Sciatic nerve (tissue), 2 donors: ENCODE measurements at regions not wholly inside any gene's neighbourhood (a gene's known extent, or its start where the extent isn't known, plus 50 kb on each side); places are given as distances from the start of the nearest gene placed in this dataset.

Experiments used
- ATAC-seq: fragments of 200-7000 bp; cut with Tn5 transposase; one replicate; pipeline ENCODE4 v1.9.1; 2020; ENCODE audit warnings: mild to moderate bottlenecking, moderate library complexity
- DNase-seq: peaks from one replicate; pipeline ENCODE4 v3.0.0-alpha.2; 2020; ENCODE audit warnings: low spot score
- intact Hi-C: fragments of 100-400 bp; cut with DNase I; formaldehyde crosslinking; loops from one replicate; pipeline ENCODE4 v1.14.2; 2022
- donor health status: DM: no; HTN: no; CAD: no.
- donor health status: DM: no; HTN: no; CAD: no.

DNA sequence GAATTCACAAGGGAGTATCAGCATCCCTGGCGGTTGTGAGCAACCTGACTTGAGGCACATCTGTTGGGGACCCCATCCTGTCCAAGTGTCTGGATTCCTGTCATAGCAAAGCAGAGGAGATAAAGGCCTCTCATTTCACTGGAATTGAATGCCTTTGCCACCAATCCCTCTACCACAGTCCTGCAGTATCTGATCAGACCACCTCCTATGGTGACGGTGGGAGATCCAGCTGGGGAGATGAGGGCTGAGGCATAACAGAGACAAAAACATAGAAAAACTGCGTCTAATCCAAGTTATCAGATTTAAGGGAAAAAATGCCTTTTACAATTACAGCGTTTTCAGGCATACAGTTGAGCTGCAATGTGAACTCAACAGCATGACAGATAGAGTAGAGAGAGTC is 160.7 kb upstream of the TRPC7 start:
- ATAC-seq (no peak), DNase-seq (no peak)
- intact Hi-C loops, result no loop called here

DNA sequence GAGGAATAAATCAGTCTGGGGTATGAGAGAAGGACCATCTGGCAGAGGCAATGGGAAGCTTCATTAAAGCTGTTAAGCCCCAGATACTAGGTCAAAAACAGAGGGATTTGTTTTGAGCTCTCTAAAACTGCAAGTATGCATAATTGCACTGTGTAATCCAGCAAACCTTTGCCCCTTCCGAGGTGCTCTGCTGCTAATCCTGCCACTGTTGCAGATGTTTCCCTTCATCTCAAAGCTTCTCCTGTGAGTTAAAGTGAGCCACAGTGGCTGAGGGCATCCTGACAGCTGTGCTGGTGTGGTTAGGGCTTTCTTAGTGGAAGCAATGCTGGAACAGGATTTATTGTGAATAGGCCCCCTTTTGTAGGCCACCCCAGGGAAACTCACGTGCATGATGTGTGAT is 160.3 kb upstream of the TRPC7 start:
- DNase-seq (no peak), ATAC-seq (no peak)
- intact Hi-C loops, result no loop called here

DNA sequence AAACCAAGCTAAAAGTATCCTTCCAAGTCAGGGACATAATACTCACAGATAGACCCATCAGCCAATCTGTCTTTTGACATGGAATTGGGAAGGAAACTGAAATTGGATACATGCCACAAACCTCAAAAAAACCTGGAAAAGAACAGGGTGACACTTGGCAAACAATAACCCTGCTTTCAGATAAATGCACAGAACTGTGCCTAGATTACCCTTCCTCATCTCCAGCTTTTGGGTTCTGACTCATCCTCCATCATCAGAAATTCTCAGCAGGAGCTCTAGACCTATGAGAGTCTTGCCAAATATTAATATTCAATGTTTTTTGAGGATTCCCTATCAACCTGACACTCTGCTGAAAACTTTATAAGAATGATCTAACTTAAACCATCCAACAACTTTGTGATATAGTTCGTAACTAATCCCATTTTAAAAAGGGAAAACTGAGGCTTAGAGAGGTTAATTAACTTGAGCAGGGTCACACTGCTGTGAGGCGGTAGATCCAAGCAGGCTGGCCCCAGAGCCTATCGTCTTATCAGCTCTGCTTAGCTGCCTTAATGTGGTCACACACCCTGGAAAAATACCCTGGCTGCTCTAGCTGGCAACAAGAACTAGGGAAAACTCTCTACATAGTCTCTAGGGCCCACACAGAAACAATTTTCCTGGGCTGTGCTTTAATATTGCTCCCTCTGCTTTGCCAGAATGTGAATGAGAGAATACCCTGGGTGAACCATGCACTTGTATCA is 157.0 kb upstream of the TRPC7 start:
- intact Hi-C loops, result no loop called here
- DNase-seq (no peak), ATAC-seq (peak; percentile 48)

DNA sequence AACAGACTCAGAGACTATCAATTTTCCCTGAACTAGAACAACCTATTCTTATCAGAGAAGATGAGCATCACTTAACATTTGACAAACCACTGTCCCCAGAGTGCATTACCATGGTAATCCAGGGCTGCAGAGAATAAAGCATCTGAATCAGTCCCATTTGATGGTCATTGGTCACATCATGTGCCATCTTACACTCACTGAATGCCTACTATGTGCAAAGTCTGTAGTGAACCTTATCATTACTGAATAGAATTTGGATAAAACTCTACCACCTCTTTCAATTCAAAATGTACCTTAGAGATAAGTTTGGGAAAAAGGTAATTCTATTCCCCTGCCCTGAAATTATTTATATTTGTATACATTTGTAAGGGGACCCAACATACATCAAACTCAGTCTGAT is 156.4 kb upstream of the TRPC7 start:
- ATAC-seq, result no peak
- intact Hi-C loops, result no loop called here
- DNase-seq, result no peak

DNA sequence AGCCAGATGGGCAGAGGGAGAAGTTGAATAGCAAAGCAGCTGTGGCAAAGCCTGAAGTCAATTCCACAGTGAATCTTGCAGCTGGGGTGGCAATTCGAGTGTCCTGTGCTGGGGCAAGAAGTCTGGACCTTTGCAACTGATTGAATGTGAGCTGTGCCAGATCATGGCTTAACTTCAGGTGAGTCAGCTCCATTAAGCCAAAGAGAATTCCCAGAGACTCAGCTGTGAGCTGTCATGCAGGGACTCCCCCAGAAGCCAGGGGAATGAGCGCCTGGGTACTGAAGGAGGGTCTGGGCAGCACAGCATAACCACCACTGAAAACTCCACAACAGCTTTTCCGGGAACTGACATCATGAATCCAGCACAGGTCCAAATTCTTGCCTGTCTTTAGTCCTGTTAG is 153.5 kb upstream of the TRPC7 start:
- no peak for ATAC-seq
- DNase-seq, result no peak
- intact Hi-C loops, result no loop called here

DNA sequence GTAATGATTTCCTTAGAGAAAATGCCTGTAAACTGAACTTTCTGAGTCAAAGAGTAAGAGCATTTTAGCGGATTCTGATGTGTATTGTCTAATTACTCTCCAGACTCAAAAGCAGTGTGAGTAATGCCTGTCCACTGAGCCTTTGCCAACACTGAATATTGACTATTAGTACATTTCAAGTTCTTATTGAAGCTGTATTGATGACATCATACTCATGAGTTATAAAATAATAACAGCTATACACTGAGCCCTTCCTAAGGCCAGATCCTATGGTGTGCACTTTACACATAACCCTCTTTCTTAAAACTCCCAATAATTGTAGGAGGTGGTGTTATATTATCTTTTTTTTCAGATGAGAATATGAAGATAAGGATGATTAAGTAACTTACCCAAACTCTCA is 152.8 kb upstream of the TRPC7 start:
- no peak for DNase-seq
- intact Hi-C loops, result no loop called here
- ATAC-seq, result no peak

DNA sequence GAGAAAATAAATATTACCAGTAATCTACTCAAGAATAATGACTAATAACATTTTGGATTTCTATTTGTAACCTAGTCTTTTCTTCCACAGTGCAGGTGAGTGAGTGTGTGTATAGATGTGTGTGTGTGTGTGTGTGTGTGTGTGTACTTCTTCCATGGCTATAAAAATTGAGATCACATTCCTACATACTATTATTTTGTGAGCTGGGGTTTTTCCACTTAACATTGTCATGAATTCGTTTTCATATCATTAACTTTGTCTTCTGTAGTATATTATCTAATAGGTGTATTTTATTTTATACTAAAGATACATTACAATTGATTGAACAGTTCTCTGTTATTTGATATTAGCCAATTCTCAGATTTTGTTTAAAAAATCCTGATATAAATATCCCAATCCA is 152.4 kb upstream of the TRPC7 start:
- no peak for ATAC-seq
- no peak for DNase-seq
- intact Hi-C loops, result no loop called here

DNA sequence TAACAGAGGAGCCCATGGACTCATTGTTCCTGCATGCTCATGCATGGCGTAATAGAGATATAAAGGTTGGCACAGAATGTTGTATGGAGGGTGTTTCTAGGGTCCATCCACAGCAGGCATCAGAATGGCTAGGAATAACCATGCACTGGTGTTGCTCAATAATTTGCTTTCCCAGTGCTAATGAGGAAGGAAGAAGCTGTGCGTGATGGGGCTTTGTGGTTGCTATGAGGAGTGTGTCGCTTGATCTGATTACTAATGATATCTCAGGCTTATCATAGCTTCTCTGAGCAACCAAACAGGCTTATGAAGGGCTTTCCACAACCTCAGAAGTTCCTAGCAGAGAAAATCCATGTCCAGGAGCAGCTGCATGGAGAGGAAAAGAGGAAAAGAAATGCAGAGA is 151.3 kb upstream of the TRPC7 start:
- intact Hi-C loops, result no loop called here
- ATAC-seq, result no peak
- no peak for DNase-seq

DNA sequence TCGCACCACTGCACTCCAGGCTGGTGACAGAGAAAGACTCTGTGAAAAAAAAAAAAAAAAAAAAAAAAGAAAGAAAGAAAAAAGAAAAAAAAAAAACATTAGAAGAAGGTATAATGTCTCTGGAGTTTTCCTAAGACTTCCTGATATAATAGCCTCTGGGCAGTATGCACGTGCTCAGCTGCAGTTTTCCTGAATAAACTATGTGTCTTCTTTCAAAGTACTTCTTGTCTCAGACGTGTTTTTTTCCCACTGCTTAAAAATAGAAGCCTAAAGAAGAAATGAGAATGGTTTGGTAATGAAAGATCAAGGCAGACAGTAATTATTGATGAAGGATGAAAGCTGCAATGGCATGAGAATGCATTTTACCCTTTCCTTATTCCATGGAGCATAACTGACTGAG is 148.1 kb upstream of the TRPC7 start:
- DNase-seq, result no peak
- intact Hi-C loops, result no loop called here
- ATAC-seq, result no peak

DNA sequence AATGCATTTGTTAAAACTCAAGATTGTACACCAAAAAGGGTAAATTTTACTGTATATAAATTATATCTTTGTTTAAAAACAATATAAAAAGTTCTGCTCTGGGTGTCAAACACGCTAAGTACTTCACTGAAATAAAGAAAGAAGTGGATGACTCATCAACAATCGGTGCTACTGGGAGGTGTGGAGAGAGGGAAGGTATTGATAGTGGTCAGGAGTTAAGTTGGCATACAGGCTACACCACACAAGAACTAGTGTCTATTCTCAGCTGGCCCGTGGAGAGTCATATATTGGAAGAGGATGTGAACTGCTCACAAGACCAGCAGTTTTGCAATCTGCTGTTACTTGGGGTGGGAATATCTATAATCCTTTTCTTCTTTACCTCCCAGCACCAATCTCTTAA is 145.7 kb upstream of the TRPC7 start:
- no peak for DNase-seq
- ATAC-seq, result no peak
- intact Hi-C loops, result no loop called here

DNA sequence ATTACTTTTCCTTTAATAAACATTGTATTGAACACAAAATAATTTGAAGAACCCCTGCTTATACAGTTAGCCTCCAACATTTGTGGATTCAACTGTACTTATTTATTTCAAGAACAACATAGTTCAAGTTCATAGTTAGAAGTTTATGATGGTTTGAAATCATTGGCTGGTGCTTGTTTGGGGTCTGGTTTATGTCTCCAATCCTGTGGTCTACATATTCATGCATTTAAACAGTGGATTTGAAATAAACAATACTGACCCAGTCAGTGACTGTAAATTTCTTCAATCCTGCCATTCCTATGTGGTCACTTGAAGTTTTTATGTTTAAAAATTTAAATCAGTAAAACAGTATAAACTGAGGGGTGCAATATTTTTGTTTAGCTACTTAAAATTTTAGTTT is 145.1 kb upstream of the TRPC7 start:
- ATAC-seq, result no peak
- intact Hi-C loops, result no loop called here

DNA sequence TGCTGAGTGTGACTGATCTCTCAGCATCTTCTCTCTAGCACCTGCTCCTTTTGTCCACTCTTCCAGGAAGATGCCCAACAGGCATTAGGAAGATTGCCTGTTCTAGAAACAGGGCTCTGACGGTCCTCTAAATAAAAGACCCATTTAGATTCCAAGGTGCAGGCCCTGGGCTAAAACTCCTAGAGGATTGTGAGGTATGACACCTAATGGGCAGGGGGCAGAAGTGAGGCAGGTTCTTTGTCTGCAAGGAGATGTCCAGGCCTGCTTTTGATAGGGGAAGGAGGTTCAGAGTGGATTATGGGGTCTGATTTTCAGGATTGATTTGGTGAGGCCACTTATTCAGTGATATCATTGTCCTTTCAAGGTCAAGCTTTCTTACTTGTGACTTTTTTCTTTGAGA is 140.8 kb upstream of the TRPC7 start:
- no peak for DNase-seq
- intact Hi-C loops, result no loop called here

More for the DNA sequence above, 145.1 kb upstream of the TRPC7 start:
- DNase-seq, result no peak

DNA sequence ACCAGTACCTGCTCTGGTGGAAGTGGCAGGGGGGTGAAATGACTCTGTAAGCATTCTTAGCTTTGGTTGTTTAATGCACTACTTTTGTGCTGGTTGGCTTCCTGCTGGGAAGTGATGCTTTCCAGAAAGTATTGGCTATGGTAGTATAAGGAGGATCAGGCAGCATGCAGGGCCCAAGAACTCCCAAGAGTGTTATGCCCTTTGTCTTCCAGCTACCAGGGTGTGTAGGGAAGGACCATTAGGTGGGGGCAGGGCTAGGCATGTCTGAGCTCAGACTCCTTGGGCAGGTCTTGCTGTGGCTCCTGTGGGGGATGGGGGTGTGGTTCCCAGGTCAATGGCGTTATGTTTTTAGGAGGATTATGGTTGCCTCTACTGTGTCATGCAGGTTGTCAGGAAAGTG is 135.8 kb upstream of the TRPC7 start:
- DNase-seq (no peak), ATAC-seq (no peak)
- intact Hi-C loops, result no loop called here

More for the DNA sequence above, 140.8 kb upstream of the TRPC7 start:
- ATAC-seq, result no peak

DNA sequence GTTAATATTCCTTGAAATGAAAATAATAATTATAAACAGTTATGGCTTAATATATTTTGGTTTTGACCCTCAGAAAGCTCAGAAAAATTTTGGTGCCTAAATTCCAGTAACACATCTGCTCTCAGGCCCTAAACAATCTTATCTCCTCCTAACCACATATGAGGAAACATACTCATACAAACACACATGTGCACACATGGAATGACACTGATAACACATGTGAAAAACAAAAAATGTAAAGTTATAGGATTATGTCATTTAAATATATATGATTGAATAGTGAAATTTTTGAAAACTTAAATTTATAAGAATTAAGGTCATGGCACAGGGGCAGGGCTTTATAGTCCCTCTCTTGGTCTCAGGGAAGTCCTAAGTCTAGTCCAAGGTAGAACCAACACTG is 127.2 kb upstream of the TRPC7 start:
- DNase-seq, result no peak
- intact Hi-C loops, result no loop called here
- no peak for ATAC-seq

DNA sequence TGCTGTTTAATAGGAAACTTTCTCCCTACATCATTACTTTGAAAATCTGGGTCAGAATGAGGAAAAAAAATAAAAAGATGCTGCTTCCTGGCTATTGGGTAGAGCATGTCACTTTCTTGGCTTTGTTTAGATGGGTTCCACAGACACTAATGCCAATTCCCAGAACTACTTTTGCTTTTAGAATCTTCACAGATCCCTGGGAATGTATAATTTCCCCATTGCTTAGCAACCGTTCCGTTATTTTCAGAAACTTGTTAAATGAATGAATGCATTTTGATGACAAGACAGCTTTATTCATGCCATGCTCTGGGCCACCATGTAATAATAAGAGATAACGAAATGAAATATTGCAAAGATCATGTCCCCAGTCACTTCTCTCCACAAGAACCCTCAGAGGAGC is 126.5 kb upstream of the TRPC7 start:
- no peak for ATAC-seq
- no peak for DNase-seq
- intact Hi-C loops, result no loop called here

DNA sequence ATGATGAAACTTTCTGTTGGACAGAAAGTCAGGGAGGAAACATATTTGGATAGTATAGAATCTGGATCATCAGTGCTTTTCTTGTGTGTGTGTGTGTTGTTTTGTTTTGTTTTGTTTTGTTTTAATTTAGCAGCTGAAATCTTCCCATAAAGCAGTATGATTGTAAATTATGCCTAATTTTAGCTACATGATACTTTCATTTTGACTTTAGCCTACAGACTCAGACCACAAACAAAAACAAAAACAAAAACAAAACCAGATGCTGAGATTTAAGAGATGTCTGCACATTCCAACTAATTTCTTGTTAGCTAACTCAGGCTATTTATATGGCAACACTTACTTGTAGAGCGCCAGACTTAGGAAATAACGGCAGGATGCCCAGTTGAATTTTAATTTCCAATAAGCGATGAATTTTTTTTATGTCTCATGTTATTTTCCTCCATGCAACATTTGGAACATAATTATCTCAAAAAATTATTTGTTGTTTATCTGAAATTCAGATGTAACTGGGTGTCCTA is 119.5 kb upstream of the TRPC7 start:
- ATAC-seq (no peak), DNase-seq (no peak)
- intact Hi-C loops, result no loop called here

DNA sequence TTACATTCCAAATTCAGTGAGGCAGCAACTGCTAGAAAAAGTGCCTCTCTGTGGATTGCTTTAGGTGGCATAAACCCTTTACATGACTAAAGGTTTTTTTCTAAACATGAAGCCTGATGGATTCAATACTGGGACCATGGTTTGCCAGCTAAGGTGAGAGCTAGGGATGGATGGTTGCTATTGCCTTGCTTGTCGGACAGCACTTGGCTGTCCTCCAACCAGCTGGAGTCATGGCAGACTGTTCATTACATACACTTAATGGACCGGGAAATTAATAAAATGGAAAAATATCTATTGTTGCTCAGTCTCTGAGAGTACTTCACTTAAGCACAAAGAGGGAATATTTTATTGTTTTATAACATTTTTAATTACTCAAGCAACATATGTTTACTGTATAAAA is 116.9 kb upstream of the TRPC7 start:
- ATAC-seq (no peak), DNase-seq (no peak)
- intact Hi-C loops, result no loop called here

DNA sequence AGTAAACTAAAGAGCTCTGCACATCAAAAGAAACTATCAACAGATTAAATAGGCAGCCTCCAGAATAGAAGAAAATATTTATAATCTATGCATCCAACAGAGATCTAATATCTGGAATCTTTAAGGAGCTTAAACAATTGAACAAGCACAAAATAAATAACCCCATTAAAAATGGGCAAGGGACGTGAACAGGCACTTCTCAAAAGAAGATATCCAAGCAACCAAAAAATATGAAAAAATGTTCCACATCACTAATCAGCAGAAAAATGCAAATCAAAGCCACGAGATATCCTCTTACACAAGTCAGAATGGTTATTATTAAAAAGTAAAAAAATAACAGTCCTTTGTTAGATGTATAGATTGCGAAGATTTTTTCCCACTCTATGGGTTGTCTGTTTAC is 109.1 kb upstream of the TRPC7 start:
- no peak for ATAC-seq
- intact Hi-C loops, result no loop called here
- no peak for DNase-seq

DNA sequence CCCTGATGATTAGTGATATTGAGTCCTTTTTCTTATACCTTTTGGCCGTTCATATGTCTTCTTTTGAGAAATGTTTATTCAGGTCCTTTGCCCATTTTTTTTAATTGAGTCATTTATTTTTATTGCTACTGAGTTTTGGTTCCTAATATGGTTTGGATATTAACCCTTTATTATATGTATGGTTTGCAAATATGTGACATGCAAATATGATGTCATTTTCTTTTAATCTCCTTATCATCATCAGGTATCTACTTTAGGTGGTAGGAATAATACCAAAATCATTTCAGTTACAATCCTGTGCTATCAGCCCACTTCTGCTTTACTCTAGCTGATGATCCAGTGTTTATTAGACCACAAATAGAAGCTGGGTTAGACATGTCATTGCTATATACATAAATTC is 102.3 kb upstream of the TRPC7 start:
- DNase-seq, result no peak
- intact Hi-C loops, result no loop called here
- no peak for ATAC-seq

DNA sequence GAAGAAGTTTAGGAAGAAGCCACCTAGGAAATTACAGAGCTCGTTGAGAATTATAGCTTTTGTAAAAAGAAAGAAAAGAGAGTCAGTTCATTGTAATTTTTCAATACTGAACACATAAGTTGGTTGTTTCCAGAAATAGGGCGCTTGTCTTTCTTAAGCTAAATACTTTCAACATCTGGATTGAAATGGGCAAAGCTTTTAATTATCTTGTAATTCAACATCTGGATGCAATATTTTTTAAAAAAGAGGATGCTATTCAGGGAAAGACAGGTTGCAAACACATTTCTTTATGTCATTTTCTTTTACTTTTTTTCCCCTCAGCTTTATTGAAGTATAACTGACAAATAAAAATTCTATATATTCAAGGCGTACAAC is 100.7 kb upstream of the TRPC7 start:
- no peak for ATAC-seq
- intact Hi-C loops, result no loop called here
- DNase-seq, result no peak

DNA sequence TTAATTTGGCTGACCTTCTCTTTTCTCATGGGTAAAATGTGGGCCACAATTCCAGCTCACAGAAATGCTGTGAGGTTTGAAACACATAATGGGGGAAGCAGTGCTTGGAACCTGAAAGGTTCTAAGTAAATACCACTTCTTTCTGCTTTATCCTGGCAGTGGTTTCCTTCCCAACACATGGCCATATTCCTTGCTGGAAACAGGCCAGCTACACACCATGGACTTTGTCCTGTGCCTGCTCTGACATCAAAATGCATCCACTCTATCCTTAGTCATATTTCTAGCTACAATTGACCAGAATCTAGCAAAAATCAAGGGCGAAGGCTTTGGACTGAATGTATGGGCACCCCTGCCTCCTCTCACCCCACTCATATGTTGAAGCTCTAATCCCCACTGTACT is 93.1 kb upstream of the TRPC7 start:
- DNase-seq (no peak), ATAC-seq (no peak)
- intact Hi-C loops, result no loop called here
